ENCODE measurements at regions not wholly inside any gene's neighbourhood (a gene's known extent, or its start where the extent isn't known, plus 50 kb on each side); places are given as distances from the start of the nearest gene placed in this dataset.

- TF ChIP-seq, protein P1, sequence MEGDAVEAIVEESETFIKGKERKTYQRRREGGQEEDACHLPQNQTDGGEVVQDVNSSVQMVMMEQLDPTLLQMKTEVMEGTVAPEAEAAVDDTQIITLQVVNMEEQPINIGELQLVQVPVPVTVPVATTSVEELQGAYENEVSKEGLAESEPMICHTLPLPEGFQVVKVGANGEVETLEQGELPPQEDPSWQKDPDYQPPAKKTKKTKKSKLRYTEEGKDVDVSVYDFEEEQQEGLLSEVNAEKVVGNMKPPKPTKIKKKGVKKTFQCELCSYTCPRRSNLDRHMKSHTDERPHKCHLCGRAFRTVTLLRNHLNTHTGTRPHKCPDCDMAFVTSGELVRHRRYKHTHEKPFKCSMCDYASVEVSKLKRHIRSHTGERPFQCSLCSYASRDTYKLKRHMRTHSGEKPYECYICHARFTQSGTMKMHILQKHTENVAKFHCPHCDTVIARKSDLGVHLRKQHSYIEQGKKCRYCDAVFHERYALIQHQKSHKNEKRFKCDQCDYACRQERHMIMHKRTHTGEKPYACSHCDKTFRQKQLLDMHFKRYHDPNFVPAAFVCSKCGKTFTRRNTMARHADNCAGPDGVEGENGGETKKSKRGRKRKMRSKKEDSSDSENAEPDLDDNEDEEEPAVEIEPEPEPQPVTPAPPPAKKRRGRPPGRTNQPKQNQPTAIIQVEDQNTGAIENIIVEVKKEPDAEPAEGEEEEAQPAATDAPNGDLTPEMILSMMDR (conservative IDR thresholded peaks at IDR 0.05) = no peak
- H3K27ac ChIP-seq = no peak overlapping the region
Observed at GRCh38 chr5:29238115-29238514, 1955.4 kb upstream of the CDH6 start.

DNA sequence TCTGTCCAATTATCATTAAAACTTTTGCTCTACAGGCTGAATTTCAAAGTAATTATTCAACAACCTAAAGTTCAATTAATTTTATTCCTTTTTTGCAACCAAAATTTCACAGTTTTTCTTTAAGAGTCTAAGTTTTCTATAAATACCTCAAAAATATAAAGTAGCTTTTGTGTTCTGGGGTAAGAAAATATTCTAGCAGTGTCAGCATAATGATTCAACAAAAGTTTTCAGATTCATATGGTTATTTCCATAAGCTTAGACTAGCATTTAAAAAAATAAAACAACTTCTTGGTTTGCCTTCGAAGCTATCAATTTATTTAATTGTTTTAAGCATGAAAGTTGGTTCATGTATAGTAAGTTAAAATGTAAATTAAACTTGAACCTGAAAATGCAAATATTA is 1962.3 kb upstream of the CDH6 start:
- TF ChIP-seq, protein P1 (conservative IDR thresholded peaks at IDR 0.05) = no peak
- H3K27ac ChIP-seq = no peak overlapping the region

DNA sequence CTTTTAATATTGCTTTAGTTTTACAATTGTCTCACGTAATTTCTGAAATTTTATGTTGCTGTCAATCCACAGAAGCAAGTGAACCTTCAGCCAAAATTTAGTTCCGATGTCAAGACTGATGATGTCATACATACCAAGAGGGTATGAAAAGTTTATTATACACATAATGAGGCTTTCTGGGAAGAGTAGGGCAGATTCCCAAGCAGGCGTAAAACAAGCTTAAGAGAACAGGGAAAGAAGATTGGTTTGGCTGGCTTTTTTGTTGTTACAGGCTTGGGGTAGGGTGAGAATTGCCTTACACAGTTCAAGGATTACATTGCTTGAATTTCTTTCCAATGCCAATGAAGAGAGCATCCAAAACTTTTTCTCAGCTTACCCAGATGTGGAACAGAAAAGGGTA is 1962.9 kb upstream of the CDH6 start:
- TF ChIP-seq, protein P1 (conservative IDR thresholded peaks at IDR 0.05) = no peak
- no peak overlapping the region for H3K27ac ChIP-seq

DNA sequence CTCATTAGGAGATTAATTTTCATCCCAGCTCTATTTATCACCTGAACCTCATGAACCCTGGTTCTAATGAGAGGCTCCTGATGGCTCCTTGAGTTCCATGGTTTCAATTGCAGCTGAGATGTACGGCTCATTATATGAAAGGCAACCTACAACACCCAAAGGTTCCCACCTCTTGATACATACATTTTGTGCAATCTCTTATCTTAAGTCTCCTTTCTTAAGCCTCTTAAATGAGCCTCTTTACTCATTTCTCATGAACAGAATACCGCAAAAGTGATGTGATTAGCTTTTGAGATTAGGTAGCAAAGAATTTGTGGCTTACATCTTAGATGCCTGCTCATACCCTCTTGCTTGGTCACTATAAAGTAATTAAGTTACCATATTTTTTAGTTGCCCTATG is 1964.0 kb upstream of the CDH6 start:
- TF ChIP-seq, protein P1 (conservative IDR thresholded peaks at IDR 0.05) = no peak

GRCh38 chr5:29218138-29218537 is 1975.3 kb upstream of the CDH6 start:
- TF ChIP-seq, protein P1 (conservative IDR thresholded peaks at IDR 0.05) = peak; percentile 44
- H3K27ac ChIP-seq = no peak overlapping the region

More for the DNA sequence above, 1964.0 kb upstream of the CDH6 start:
- no peak overlapping the region for H3K27ac ChIP-seq

DNA sequence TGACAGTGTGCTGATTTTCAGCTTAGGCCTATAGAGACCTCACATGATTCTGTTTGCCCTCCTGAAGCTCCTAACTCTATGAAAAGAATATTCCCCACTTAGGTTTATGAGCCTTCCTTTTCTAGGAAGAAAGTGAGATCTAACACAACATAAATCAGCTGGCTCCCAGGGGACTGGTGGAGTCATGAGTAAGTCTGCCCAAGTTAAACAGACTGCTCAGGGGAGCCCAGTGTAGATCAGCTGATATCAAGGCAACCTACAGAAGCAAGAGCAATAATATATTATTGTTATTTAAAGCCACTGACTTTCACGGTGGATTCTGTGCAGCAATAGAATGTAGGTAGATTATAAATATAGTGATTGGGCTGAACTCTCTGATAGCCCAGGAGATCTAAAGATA is 1978.6 kb upstream of the CDH6 start:
- TF ChIP-seq, protein P1 (conservative IDR thresholded peaks at IDR 0.05) = no peak
- no peak overlapping the region for H3K27ac ChIP-seq

- H3K27ac ChIP-seq = no peak overlapping the region
- TF ChIP-seq, protein P1 (conservative IDR thresholded peaks at IDR 0.05) = no peak
Observed at GRCh38 chr5:29213475-29213874, 1980.0 kb upstream of the CDH6 start.

GRCh38 chr5:29208024-29208423 is 1985.5 kb upstream of the CDH6 start:
- no peak overlapping the region for H3K27ac ChIP-seq
- TF ChIP-seq, protein P1 (conservative IDR thresholded peaks at IDR 0.05) = no peak

Measured in VCaP (cell line).